ENCODE measurements at regions not wholly inside any gene's neighbourhood (a gene's known extent, or its start where the extent isn't known, plus 50 kb on each side); places are given as distances from the start of the nearest gene placed in this dataset.

GRCh38 chr4:12672303-12672702 is 811.8 kb downstream of the RAB28 start:
- DNase-seq: no peak

- no peak for DNase-seq
These were observed 826.0 kb downstream of the RAB28 start for GRCh38 chr4:12658146-12658545.

- no peak for DNase-seq
These were observed 832.3 kb downstream of the RAB28 start for GRCh38 chr4:12651876-12652275.

GRCh38 chr4:12645732-12646131 is 838.4 kb downstream of the RAB28 start:
- DNase-seq: no peak

GRCh38 chr4:12644261-12644660 is 839.9 kb downstream of the RAB28 start:
- DNase-seq: no peak

- DNase-seq: no peak
These were observed 847.9 kb downstream of the RAB28 start for GRCh38 chr4:12636191-12636590.

- DNase-seq: no peak
These were observed 848.5 kb downstream of the RAB28 start for GRCh38 chr4:12635629-12636028.

- peak; percentile 5 to 31 for DNase-seq
These were observed 851.0 kb downstream of the RAB28 start for GRCh38 chr4:12633053-12633651.

GRCh38 chr4:12615822-12616221 is 868.3 kb downstream of the RAB28 start:
- DNase-seq: no peak

GRCh38 chr4:12612876-12613275 is 871.3 kb downstream of the RAB28 start:
- no peak for DNase-seq

GRCh38 chr4:12609212-12609875 is 874.8 kb downstream of the RAB28 start:
- peak; percentile 29 to 34 for DNase-seq

- no peak for DNase-seq
These were observed 888.2 kb downstream of the RAB28 start for GRCh38 chr4:12595986-12596385.

GRCh38 chr4:12595489-12595888 is 888.7 kb downstream of the RAB28 start:
- DNase-seq: no peak

- no peak for DNase-seq
These were observed 895.6 kb downstream of the RAB28 start for GRCh38 chr4:12588582-12588981.

- DNase-seq: no peak
These were observed 897.7 kb downstream of the RAB28 start for GRCh38 chr4:12586242-12587006.

GRCh38 chr4:12584116-12584875 is 899.8 kb downstream of the RAB28 start:
- no peak for DNase-seq

GRCh38 chr4:12583275-12583674 is 900.9 kb downstream of the RAB28 start:
- DNase-seq: no peak

GRCh38 chr4:12580787-12581186 is 903.4 kb downstream of the RAB28 start:
- no peak for DNase-seq

- no peak for DNase-seq
These were observed 905.0 kb downstream of the RAB28 start for GRCh38 chr4:12579172-12579571.

GRCh38 chr4:12576409-12576808 is 907.7 kb downstream of the RAB28 start:
- no peak for DNase-seq

GRCh38 chr4:12573716-12574115 is 910.4 kb downstream of the RAB28 start:
- DNase-seq: no peak

GRCh38 chr4:12562476-12563140 is 921.5 kb downstream of the RAB28 start:
- no peak for DNase-seq

GRCh38 chr4:12562021-12562420 is 922.1 kb downstream of the RAB28 start:
- DNase-seq: no peak
